Body of pancreas (tissue), 4 donors: ENCODE measurements at regions not wholly inside any gene's neighbourhood (a gene's known extent, or its start where the extent isn't known, plus 50 kb on each side); places are given as distances from the start of the nearest gene placed in this dataset.

Source experiments
- POLR2A ChIP-seq, 3 donors: fragments of 450-650 bp; IDR thresholded peaks; one replicate each; pipeline ENCODE4 v1.6.1; 2016; ENCODE audit warnings: antibody characterized with exemption in 3 of 3, mild to moderate bottlenecking in 2 of 3
- TF ChIP-seq, protein P1 (sequence below), 7 experiments: fragments of 450-650 bp in 4 of 7; fragments of 200-600 bp in 3 of 7; sonication (generic) in 3 of 7; IDR thresholded peaks; one replicate each; pipeline ENCODE4 v1.5.1; 2016 to 2019; ENCODE audit warnings: antibody characterized with exemption in 7 of 7

DNA sequence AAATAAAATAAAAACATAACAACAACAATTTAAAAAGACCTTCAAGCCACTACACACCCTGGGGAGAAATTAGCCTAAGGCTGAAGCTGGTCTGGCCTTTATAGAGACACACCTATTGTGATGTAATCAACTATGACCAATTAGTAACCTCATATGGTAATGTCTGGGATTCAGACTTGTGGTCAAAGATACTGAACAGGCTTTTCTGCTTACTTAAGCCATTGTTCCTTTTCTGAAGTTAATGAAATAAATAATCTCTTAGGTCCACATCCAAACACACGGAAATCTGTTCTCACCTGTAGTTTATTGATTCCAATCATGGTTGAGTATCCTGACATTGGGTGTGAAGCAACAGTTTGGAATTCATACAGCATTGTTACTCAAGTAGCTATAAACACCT lies 152.5 kb downstream of the PLS3 start:
- TF ChIP-seq, protein P1, sequence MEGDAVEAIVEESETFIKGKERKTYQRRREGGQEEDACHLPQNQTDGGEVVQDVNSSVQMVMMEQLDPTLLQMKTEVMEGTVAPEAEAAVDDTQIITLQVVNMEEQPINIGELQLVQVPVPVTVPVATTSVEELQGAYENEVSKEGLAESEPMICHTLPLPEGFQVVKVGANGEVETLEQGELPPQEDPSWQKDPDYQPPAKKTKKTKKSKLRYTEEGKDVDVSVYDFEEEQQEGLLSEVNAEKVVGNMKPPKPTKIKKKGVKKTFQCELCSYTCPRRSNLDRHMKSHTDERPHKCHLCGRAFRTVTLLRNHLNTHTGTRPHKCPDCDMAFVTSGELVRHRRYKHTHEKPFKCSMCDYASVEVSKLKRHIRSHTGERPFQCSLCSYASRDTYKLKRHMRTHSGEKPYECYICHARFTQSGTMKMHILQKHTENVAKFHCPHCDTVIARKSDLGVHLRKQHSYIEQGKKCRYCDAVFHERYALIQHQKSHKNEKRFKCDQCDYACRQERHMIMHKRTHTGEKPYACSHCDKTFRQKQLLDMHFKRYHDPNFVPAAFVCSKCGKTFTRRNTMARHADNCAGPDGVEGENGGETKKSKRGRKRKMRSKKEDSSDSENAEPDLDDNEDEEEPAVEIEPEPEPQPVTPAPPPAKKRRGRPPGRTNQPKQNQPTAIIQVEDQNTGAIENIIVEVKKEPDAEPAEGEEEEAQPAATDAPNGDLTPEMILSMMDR (IDR thresholded peaks at IDR 0.05): no peak
- no peak for TF ChIP-seq POLR2A (IDR thresholded peaks at IDR 0.05)
